CD4-positive, alpha-beta memory T cell (primary cell): ENCODE measurements at regions not wholly inside any gene's neighbourhood (a gene's known extent, or its start where the extent isn't known, plus 50 kb on each side); places are given as distances from the start of the nearest gene placed in this dataset.

Source experiments
- CTCF ChIA-PET: fragments of 350-600 bp; sonication (Branson Sonifier 250); formaldehyde crosslinking; loops from one replicate; lab custom pipeline; 2021; ENCODE audit warnings: inconsistent platforms; ENCODE audit not compliant: partially characterized antibody; lab: Charles Lee
- POLR2A ChIA-PET: fragments of 350-600 bp; sonication (Branson Sonifier 250); formaldehyde crosslinking; loops from one replicate; lab custom pipeline; 2021; ENCODE audit not compliant: partially characterized antibody; lab: Charles Lee
- DNase-seq, 5 donors: peaks; one replicate each; pipeline versions ENCODE4 v3.0.0 to v3.0.0-alpha.2; 2020 to 2022; ENCODE audit warnings: mixed read lengths in 1 of 5
- H3K27ac ChIP-seq: one replicate; pipeline ENCODE4 v1.7.0; 2013; ENCODE audit warnings: low read depth, low read length
- H3K27me3 ChIP-seq: 2 replicates; pipeline ENCODE4 v1.7.0; 2013; ENCODE audit warnings: mild to moderate bottlenecking, low read length, moderate library complexity; ENCODE audit not compliant: insufficient read depth
- H3K36me3 ChIP-seq: 2 replicates; pipeline ENCODE4 v1.7.0; 2013; ENCODE audit warnings: mild to moderate bottlenecking, low read length, moderate library complexity; ENCODE audit not compliant: insufficient read depth
- H3K4me1 ChIP-seq: 2 replicates; pipeline ENCODE4 v1.7.0; 2013; ENCODE audit warnings: mild to moderate bottlenecking, low read length, moderate library complexity; ENCODE audit not compliant: insufficient read depth
- H3K4me3 ChIP-seq, 2 donors: one replicate each; pipeline ENCODE4 v1.7.0; 2013; ENCODE audit warnings: low read length in 2 of 2, mild to moderate bottlenecking in 1 of 2
- H3K9me3 ChIP-seq, 2 donors: one replicate each; pipeline ENCODE4 v1.7.0; 2013; ENCODE audit warnings: low read length in 2 of 2, control low read depth in 1 of 2; ENCODE audit not compliant: control insufficient read depth in 1 of 2
- H3K27ac Mint-ChIP-seq, 7 donors: one replicate each; pipeline ENCODE4 v1.8.0; 2020 to 2021; ENCODE audit warnings: mixed read lengths in 7 of 7, mild to moderate bottlenecking in 6 of 7, inconsistent platforms in 3 of 7, moderate library complexity in 3 of 7
- H3K27me3 Mint-ChIP-seq, 2 donors: one replicate each; pipeline ENCODE4 v1.8.0; 2020 to 2021; ENCODE audit warnings: mixed read lengths in 2 of 2
- H3K36me3 Mint-ChIP-seq, 2 donors: one replicate each; pipeline ENCODE4 v1.8.0; 2020 to 2021; ENCODE audit warnings: mixed read lengths in 2 of 2, inconsistent platforms in 1 of 2, mild to moderate bottlenecking in 1 of 2
- H3K4me1 Mint-ChIP-seq, 4 donors: one replicate each; pipeline ENCODE4 v1.8.0; 2020 to 2021; ENCODE audit warnings: mixed read lengths in 4 of 4, mild to moderate bottlenecking in 1 of 4
- H3K4me3 Mint-ChIP-seq, 8 donors: one replicate each; pipeline ENCODE4 v1.8.0; 2020 to 2021; ENCODE audit warnings: mixed read lengths in 8 of 8, mild to moderate bottlenecking in 7 of 8, moderate library complexity in 6 of 8, inconsistent platforms in 3 of 8
- H3K9me3 Mint-ChIP-seq, 8 donors: one replicate each; pipeline ENCODE4 v1.8.0; 2020 to 2021; ENCODE audit warnings: mixed read lengths in 8 of 8, mild to moderate bottlenecking in 5 of 8, inconsistent platforms in 3 of 8, moderate library complexity in 1 of 8
- intact Hi-C: fragments of 100-400 bp; cut with micrococcal nuclease; formaldehyde crosslinking; loops from one replicate; pipeline ENCODE4 v1.15.1; 2023

GRCh38 chr2:30336978-30337841 is 105.9 kb downstream of the LBH start:
- Histone ChIP-seq H3K4me3 (peak overlapping the region; percentile 10 to 61), H3K27ac (peak overlapping the region; percentile 58), H3K27me3 (no peaks in the 10 kb centered on the region), H3K36me3 (no peaks in the 10 kb centered on the region), H3K9me3 (no peaks in the 10 kb centered on the region), H3K4me1 (peaks cover 72% of the 10 kb centered on the region)
- no peaks in the 10 kb centered on the region for H3K27me3 Mint-ChIP-seq
- H3K36me3 Mint-ChIP-seq: peaks cover 0 to 4% of the 10 kb centered on the region in 2 donors
- H3K9me3 Mint-ChIP-seq: peaks cover 0 to 3% (median 0%) of the 10 kb centered on the region in 8 donors
- H3K4me3 Mint-ChIP-seq: peak overlapping the region; percentile 76 to 89 (median 82)
- peak overlapping the region; percentile 94 to 97 (median 96) for H3K27ac Mint-ChIP-seq
- DNase-seq: peak; percentile 58 to 66 (median 64)
- CTCF ChIA-PET: interaction anchor here (0.5 to 6.5 kb wide), 20 partner anchors 10 to 373 kb away, joined by 3 to 85 read pairs (median 4); partner anchors contain the start of genes LBH and LCLAT1
- POLR2A ChIA-PET: interaction anchor here (0.8 to 8.9 kb wide), 24 partner anchors 10 to 374 kb away, joined by 3 to 264 read pairs (median 5); partner anchors contain the start of genes LBH, LCLAT1 and YPEL5
- peaks cover 63 to 74% (median 70%) of the 10 kb centered on the region in 4 donors for H3K4me1 Mint-ChIP-seq
- intact Hi-C loops: loop anchor here (1.0 to 10.0 kb wide), 9 partner anchors 22 to 191 kb away; partner anchors contain the start of gene LCLAT1

- peaks cover 55 to 62% (median 59%) of the 10 kb centered on the region in 4 donors for H3K4me1 Mint-ChIP-seq
- intact Hi-C loops: loop anchor here (10.0 kb wide), 1 partner anchor 136 kb away; no protein-coding TSS in a partner anchor
- CTCF ChIA-PET: interaction anchor here (5.1 to 6.5 kb wide), 4 partner anchors 70 to 137 kb away, joined by 31 to 85 read pairs (median 60); partner anchors contain the start of gene LBH
- peaks cover 0 to 5% of the 10 kb centered on the region in 2 donors for H3K36me3 Mint-ChIP-seq
- Histone ChIP-seq H3K27me3 (no peaks in the 10 kb centered on the region), H3K4me1 (peaks cover 60% of the 10 kb centered on the region), H3K4me3 (no peak overlapping the region), H3K27ac (peak overlapping the region; percentile 58), H3K9me3 (no peaks in the 10 kb centered on the region), H3K36me3 (no peaks in the 10 kb centered on the region)
- H3K4me3 Mint-ChIP-seq: peak overlapping the region in 4 of 8 donors; percentile 10 to 86 (median 50)
- H3K27me3 Mint-ChIP-seq: no peaks in the 10 kb centered on the region
- H3K27ac Mint-ChIP-seq: peak overlapping the region; percentile 94 to 97 (median 96)
- peaks cover 0 to 7% (median 2%) of the 10 kb centered on the region in 8 donors for H3K9me3 Mint-ChIP-seq
- POLR2A ChIA-PET: interaction anchor here (0.8 to 8.9 kb wide), 7 partner anchors 23 to 191 kb away, joined by 4 to 264 read pairs (median 16); partner anchors contain the start of genes LBH and YPEL5
- DNase-seq: no peak
Observed at GRCh38 chr2:30338475-30338874, 107.1 kb downstream of the LBH start.

GRCh38 chr2:30339071-30339470 is 107.7 kb downstream of the LBH start:
- Mint-ChIP-seq H3K27ac (peak overlapping the region; percentile 79 to 97 (median 96)), H3K27me3 (no peaks in the 10 kb centered on the region), H3K9me3 (peaks cover 0 to 7% (median 2%) of the 10 kb centered on the region in 8 donors), H3K36me3 (peaks cover 0 to 5% of the 10 kb centered on the region in 2 donors), H3K4me3 (peak overlapping the region in 3 of 8 donors; percentile 3 to 70 (median 34)), H3K4me1 (peaks cover 49 to 57% (median 53%) of the 10 kb centered on the region in 4 donors)
- CTCF ChIA-PET: no interaction called here
- Histone ChIP-seq H3K36me3 (no peaks in the 10 kb centered on the region), H3K27ac (peak overlapping the region; percentile 17), H3K4me1 (peaks cover 54% of the 10 kb centered on the region), H3K9me3 (no peaks in the 10 kb centered on the region), H3K4me3 (no peak overlapping the region), H3K27me3 (no peaks in the 10 kb centered on the region)
- intact Hi-C loops: loop anchor here (10.0 kb wide), 1 partner anchor 136 kb away; no protein-coding TSS in a partner anchor
- POLR2A ChIA-PET: interaction anchor here (0.6 to 8.9 kb wide), 2 partner anchors 104 to 115 kb away, joined by 3 to 264 read pairs; partner anchors contain the start of gene LBH
- no peak for DNase-seq

- H3K36me3 ChIP-seq: no peaks in the 10 kb centered on the region
- no peaks in the 10 kb centered on the region for H3K9me3 ChIP-seq
- H3K4me1 ChIP-seq: peaks cover 28% of the 10 kb centered on the region
- H3K9me3 Mint-ChIP-seq: peaks cover 0 to 7% (median 2%) of the 10 kb centered on the region in 8 donors
- no peaks in the 10 kb centered on the region for H3K27me3 ChIP-seq
- H3K27me3 Mint-ChIP-seq: no peaks in the 10 kb centered on the region
- no peak overlapping the region for H3K4me3 ChIP-seq
- H3K4me3 Mint-ChIP-seq: no peak overlapping the region
- CTCF ChIA-PET: interaction anchor here (1.3 kb wide), 1 partner anchor 20 kb away, joined by 5 read pairs; no protein-coding TSS in a partner anchor
- peak overlapping the region in 3 of 7 donors; percentile 17 to 79 (median 63) for H3K27ac Mint-ChIP-seq
- POLR2A ChIA-PET: interaction anchor here (1.3 to 1.5 kb wide), 2 partner anchors 15 to 75 kb away, joined by 3 read pairs; no protein-coding TSS in a partner anchor
- H3K27ac ChIP-seq: no peak overlapping the region
- H3K36me3 Mint-ChIP-seq: peaks cover 0 to 5% of the 10 kb centered on the region in 2 donors
- DNase-seq: no peak
- peaks cover 23 to 31% (median 27%) of the 10 kb centered on the region in 4 donors for H3K4me1 Mint-ChIP-seq
- intact Hi-C loops: no loop called here
Observed at GRCh38 chr2:30341500-30342267, 105.4 kb upstream of the LCLAT1 start.

GRCh38 chr2:30346471-30347169 is 100.4 kb upstream of the LCLAT1 start:
- CTCF ChIA-PET: interaction anchor here (0.7 to 1.4 kb wide), 3 partner anchors 9 to 360 kb away, joined by 3 to 4 read pairs (median 3); no protein-coding TSS in a partner anchor
- H3K36me3 Mint-ChIP-seq: peaks cover 0 to 4% of the 10 kb centered on the region in 2 donors
- H3K27ac Mint-ChIP-seq: peak overlapping the region in 1 of 7 donors; percentile 47
- Histone ChIP-seq H3K4me3 (no peak overlapping the region), H3K27ac (no peak overlapping the region), H3K4me1 (no peaks in the 10 kb centered on the region), H3K27me3 (no peaks in the 10 kb centered on the region), H3K36me3 (no peaks in the 10 kb centered on the region), H3K9me3 (no peaks in the 10 kb centered on the region)
- peaks cover 0 to 1% (median 0%) of the 10 kb centered on the region in 4 donors for H3K4me1 Mint-ChIP-seq
- no peaks in the 10 kb centered on the region for H3K27me3 Mint-ChIP-seq
- no peak overlapping the region for H3K4me3 Mint-ChIP-seq
- intact Hi-C loops: no loop called here
- POLR2A ChIA-PET: interaction anchor here (1.5 kb wide), 1 partner anchor 10 kb away, joined by 5 read pairs; no protein-coding TSS in a partner anchor
- peaks cover 0 to 7% (median 2%) of the 10 kb centered on the region in 8 donors for H3K9me3 Mint-ChIP-seq
- DNase-seq: no peak

GRCh38 chr2:30348825-30349224 is 98.2 kb upstream of the LCLAT1 start:
- Histone ChIP-seq H3K27ac (no peak overlapping the region), H3K27me3 (no peaks in the 10 kb centered on the region), H3K4me1 (no peaks in the 10 kb centered on the region), H3K9me3 (no peaks in the 10 kb centered on the region), H3K4me3 (no peak overlapping the region), H3K36me3 (no peaks in the 10 kb centered on the region)
- peaks cover 0 to 1% (median 0%) of the 10 kb centered on the region in 4 donors for H3K4me1 Mint-ChIP-seq
- no peak overlapping the region for H3K4me3 Mint-ChIP-seq
- ChIA-PET CTCF (no interaction called here), POLR2A (no interaction called here)
- no peak for DNase-seq
- no peaks in the 10 kb centered on the region for H3K27me3 Mint-ChIP-seq
- H3K27ac Mint-ChIP-seq: no peak overlapping the region
- intact Hi-C loops: no loop called here
- no peaks in the 10 kb centered on the region for H3K36me3 Mint-ChIP-seq
- no peaks in the 10 kb centered on the region for H3K9me3 Mint-ChIP-seq
